HCT116 (cell line): ENCODE measurements at regions not wholly inside any gene's neighbourhood (a gene's known extent, or its start where the extent isn't known, plus 50 kb on each side); places are given as distances from the start of the nearest gene placed in this dataset.

Experiments used
- ATAC-seq: fragments of 200-7000 bp; cut with Tn5 transposase; 2 replicates; pipeline ENCODE4 v1.9.1; 2020; ENCODE audit warnings: mild to moderate bottlenecking, moderate library complexity
- BruUV-seq: library from RNA; stranded (reverse); fragments of 400-500 nt; replicated peaks from 2 replicates; lab custom pipeline; 2021; lab: Mats Ljungman, UMichigan
- CTCF ChIA-PET: fragments of 300-600 bp; sonication (Branson Sonifier 250); formaldehyde crosslinking; loops from one replicate; lab custom pipeline; 2021; ENCODE audit warnings: antibody characterized with exemption; lab: Charles Lee
- POLR2A ChIA-PET: fragments of 300-600, 350-600 bp; sonication (Branson Sonifier 250); formaldehyde crosslinking; loops from one replicate; lab custom pipeline; 2021; ENCODE audit warnings: antibody characterized with exemption; lab: Charles Lee
- RAD21 ChIA-PET, 2 experiments: fragments of 300-600 bp; sonication (Branson Sonifier 250); formaldehyde crosslinking; loops; one replicate each; lab custom pipeline; 2023; ENCODE audit warnings: low total read pairs in 2 of 2; ENCODE audit not compliant: uncharacterized antibody in 2 of 2, unreplicated experiment in 2 of 2, low non-redundant PET in 1 of 2; lab: Charles Lee
- DNase-seq: peaks from one replicate; pipeline ENCODE4 v3.0.0-alpha.2; 2010; ENCODE audit warnings: low read depth, low spot score
- H2AFZ ChIP-seq: fragments of 200-600 bp; shearing (Covaris generic), sonication (generic); 2 replicates; pipeline ENCODE4 v1.6.1; 2017; ENCODE audit warnings: low read depth, mixed run types, mixed read lengths, antibody characterized with exemption, low read length; ENCODE audit not compliant: poor library complexity, severe bottlenecking
- H3K27ac ChIP-seq: 2 replicates; pipeline ENCODE4 v1.5.1; 2012; ENCODE audit warnings: low read depth, low read length
- H3K27me3 ChIP-seq: fragments of 200-600 bp; sonication (generic); 2 replicates; pipeline ENCODE4 v1.6.1; 2016; ENCODE audit warnings: mixed run types, low read length, mixed read lengths; ENCODE audit not compliant: insufficient read depth
- H3K36me3 ChIP-seq, 2 experiments: fragments of 200-500 bp in 1 of 2; fragments of 200-600 bp in 1 of 2; sonication (Bioruptor generic) in 1 of 2; sonication (generic) in 1 of 2; 2 replicates each; pipeline versions ENCODE4 v1.5.1 to v1.6.1; 2014 to 2016; ENCODE audit warnings: low read length in 2 of 2, inconsistent platforms in 1 of 2, mixed read lengths in 1 of 2, mixed run types in 1 of 2; ENCODE audit not compliant: insufficient read depth in 2 of 2, control insufficient read depth in 1 of 2
- H3K4me1 ChIP-seq, 2 experiments: fragments of 200-600 bp in 1 of 2; sonication (generic) in 1 of 2; 2 replicates each; pipeline versions ENCODE4 v1.5.1 to v1.6.1; 2012 to 2017; ENCODE audit warnings: low read length in 2 of 2, inconsistent platforms in 1 of 2, mild to moderate bottlenecking in 1 of 2, mixed read lengths in 1 of 2, mixed run types in 1 of 2, moderate library complexity in 1 of 2; ENCODE audit not compliant: insufficient read depth in 2 of 2, control insufficient read depth in 1 of 2
- H3K4me2 ChIP-seq: fragments of 200-600 bp; sonication (generic); 2 replicates; pipeline ENCODE4 v1.6.1; 2017; ENCODE audit warnings: mixed run types, low read length, mixed read lengths
- H3K4me3 ChIP-seq, 2 experiments: fragments of 200-600 bp in 1 of 2; sonication (generic) in 1 of 2; replicated peaks in 1 of 2; 2 replicates each; pipeline ENCODE4 v1.5.1; 2011 to 2016; ENCODE audit warnings: low read length in 2 of 2, control low read depth in 1 of 2, low read depth in 1 of 2, mild to moderate bottlenecking in 1 of 2, mixed read lengths in 1 of 2, mixed run types in 1 of 2
- H3K79me2 ChIP-seq: fragments of 200-600 bp; sonication (generic); 2 replicates; pipeline ENCODE4 v1.6.1; 2017; ENCODE audit warnings: mild to moderate bottlenecking, mixed run types, low read length, moderate library complexity, mixed read lengths; ENCODE audit not compliant: insufficient read depth
- H3K9ac ChIP-seq: fragments of 200-600 bp; sonication (generic); 2 replicates; pipeline ENCODE4 v1.6.1; 2016; ENCODE audit warnings: low read length, mixed read lengths
- H3K9me2 ChIP-seq: fragments of 200-600 bp; sonication (generic), shearing (Covaris generic); 2 replicates; pipeline ENCODE4 v1.6.1; 2017; ENCODE audit warnings: mixed run types, mild to moderate bottlenecking, moderate library complexity; ENCODE audit not compliant: insufficient read depth
- H3K9me3 ChIP-seq, 2 experiments: fragments of 200-500 bp in 1 of 2; fragments of 200-600 bp in 1 of 2; sonication (Bioruptor generic) in 1 of 2; sonication (generic) in 1 of 2; 2 replicates each; pipeline ENCODE4 v1.6.1; 2014 to 2017; ENCODE audit warnings: low read length in 2 of 2, mixed read lengths in 2 of 2, inconsistent platforms in 1 of 2, low read depth in 1 of 2, mild to moderate bottlenecking in 1 of 2, mixed run types in 1 of 2, moderate library complexity in 1 of 2; ENCODE audit not compliant: control insufficient read depth in 1 of 2, insufficient read depth in 1 of 2
- H4K20me1 ChIP-seq: fragments of 200-600 bp; sonication (generic), shearing (Covaris generic); 2 replicates; pipeline ENCODE4 v1.6.1; 2017; ENCODE audit warnings: mixed run types, mild to moderate bottlenecking, moderate library complexity; ENCODE audit not compliant: insufficient read depth
- CEBPB ChIP-seq: IDR thresholded peaks from 2 replicates; pipeline ENCODE4 v1.6.1; 2012; ENCODE audit warnings: low read depth
- ELF1 ChIP-seq: IDR thresholded peaks from 2 replicates; pipeline ENCODE4 v1.6.1; 2012; ENCODE audit warnings: low read depth, borderline replicate concordance
- EZH2 ChIP-seq: fragments of 200-600 bp; sonication (generic); IDR thresholded peaks from 2 replicates; pipeline ENCODE4 v1.6.1; 2017; ENCODE audit warnings: antibody characterized with exemption, mixed run types
- EZH2phosphoT487 ChIP-seq: fragments of 200-600 bp; IDR thresholded peaks from 2 replicates; pipeline ENCODE4 v1.6.1; 2018; ENCODE audit warnings: antibody characterized with exemption, borderline replicate concordance
- JUND ChIP-seq: IDR thresholded peaks from 2 replicates; pipeline ENCODE4 v1.6.1; 2012
- POLR2A ChIP-seq: IDR thresholded peaks from 2 replicates; pipeline ENCODE4 v1.7.0; 2011; ENCODE audit warnings: borderline replicate concordance; ENCODE audit not compliant: insufficient read depth, insufficient read length; ENCODE audit errors: extremely low read depth
- POLR2AphosphoS5 ChIP-seq: IDR thresholded peaks from 2 replicates; pipeline ENCODE4 v1.6.1; 2011; ENCODE audit warnings: mild to moderate bottlenecking, low read depth, low read length, moderate library complexity
- SRF ChIP-seq: IDR thresholded peaks from 2 replicates; pipeline ENCODE4 v1.6.1; 2012; ENCODE audit warnings: low read depth
- ZFX ChIP-seq: fragments of 450-650 bp; IDR thresholded peaks from 2 replicates; pipeline ENCODE4 v1.6.1; 2017
- intact Hi-C: fragments of 100-400 bp; cut with micrococcal nuclease; formaldehyde crosslinking; loops from 2 replicates; pipeline ENCODE4 v1.10.0; 2022
- TF ChIP-seq, protein P1 (sequence below): IDR thresholded peaks from 2 replicates; pipeline ENCODE4 v1.6.1; 2011; ENCODE audit warnings: mild to moderate bottlenecking, low read length, moderate library complexity; ENCODE audit not compliant: insufficient replicate concordance; ENCODE audit errors: extremely low read depth
- TF ChIP-seq, protein P2 (sequence below), 3 experiments: fragments of 200-600 bp in 1 of 3; sonication (generic) in 1 of 3; IDR thresholded peaks in 2 of 3; conservative IDR thresholded peaks in 1 of 3; 2 replicates each; pipeline ENCODE4 v1.5.1; 2012 to 2017; ENCODE audit warnings: low read depth in 2 of 3, low read length in 2 of 3, antibody characterized with exemption in 1 of 3, borderline replicate concordance in 1 of 3, control low read depth in 1 of 3, mild to moderate bottlenecking in 1 of 3, mixed read lengths in 1 of 3, mixed run types in 1 of 3, moderate library complexity in 1 of 3; ENCODE audit not compliant: insufficient read depth in 1 of 3

DNA sequence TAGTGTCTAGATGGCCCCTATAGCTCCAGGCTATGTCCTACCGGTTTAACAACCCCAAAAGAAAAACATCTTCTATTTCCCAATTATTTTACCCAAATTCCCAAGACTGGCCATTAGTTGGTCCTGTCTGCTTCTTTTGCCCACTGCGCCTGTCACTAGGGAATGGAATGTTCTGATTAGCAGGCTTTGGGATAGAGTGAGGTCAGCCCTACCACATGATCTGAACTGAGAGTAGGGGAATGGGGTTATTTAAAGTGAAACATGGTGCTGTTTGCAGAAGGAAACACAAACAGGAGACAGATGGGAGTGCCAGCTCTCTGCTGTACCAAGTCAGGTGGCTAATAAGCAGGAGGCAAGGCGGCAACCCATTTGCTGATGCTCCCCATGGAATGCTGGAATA lies 635.6 kb upstream of the CFAP20DC start:
- ChIA-PET RAD21 (no interaction called here), POLR2A (no interaction called here), CTCF (no interaction called here)
- H3K9ac ChIP-seq, result no peak overlapping the region
- H3K4me3 ChIP-seq, result no peak overlapping the region
- H3K36me3 ChIP-seq, result no peaks in the 10 kb centered on the region
- no peaks in the 10 kb centered on the region for H4K20me1 ChIP-seq
- no TSS peak for BruUV-seq
- H3K27ac ChIP-seq, result no peak overlapping the region
- no peak for TF ChIP-seq SRF
- TF ChIP-seq POLR2A, result no peak
- no peak for TF ChIP-seq ZFX
- TF ChIP-seq CEBPB, result no peak
- H3K4me1 ChIP-seq, result no peaks in the 10 kb centered on the region
- intact Hi-C loops, result no loop called here
- no peak overlapping the region for H2AFZ ChIP-seq
- no peaks in the 10 kb centered on the region for H3K9me2 ChIP-seq
- ATAC-seq (no peak), DNase-seq (no peak)
- no peaks in the 10 kb centered on the region for H3K79me2 ChIP-seq
- H3K27me3 ChIP-seq, result peaks cover 13% of the 10 kb centered on the region
- H3K4me2 ChIP-seq, result no peak overlapping the region
- H3K9me3 ChIP-seq, result no peaks in the 10 kb centered on the region

DNA sequence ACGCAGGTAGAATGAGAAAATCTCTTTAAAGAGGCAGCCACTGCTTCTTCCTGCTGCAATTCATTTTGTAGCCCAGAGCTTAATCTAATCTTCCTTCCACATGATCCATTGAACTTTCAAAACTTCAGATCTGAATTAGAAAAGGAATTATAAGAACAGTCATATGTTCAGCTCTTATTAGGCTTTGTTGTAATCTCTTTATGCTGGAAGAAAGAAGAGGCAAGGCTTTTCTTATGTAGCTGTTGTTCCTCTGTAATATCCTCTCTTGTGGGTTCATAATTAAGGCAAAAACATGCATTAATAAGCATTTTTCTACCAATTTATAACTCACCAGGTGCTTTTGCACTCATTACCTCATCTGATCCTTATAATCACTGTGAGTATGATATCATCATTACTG lies 634.9 kb upstream of the CFAP20DC start:
- no TSS peak for BruUV-seq
- RAD21 ChIA-PET, result no interaction called here
- DNase-seq, result no peak

More for the DNA sequence above, 634.9 kb upstream of the CFAP20DC start:
- no peak overlapping the region for H2AFZ ChIP-seq
- no peaks in the 10 kb centered on the region for H3K36me3 ChIP-seq
- intact Hi-C loops, result no loop called here
- no peaks in the 10 kb centered on the region for H4K20me1 ChIP-seq
- no peak overlapping the region for H3K9ac ChIP-seq
- no peak overlapping the region for H3K4me2 ChIP-seq
- no peaks in the 10 kb centered on the region for H3K79me2 ChIP-seq
- CTCF ChIA-PET, result no interaction called here
- POLR2A ChIA-PET, result no interaction called here
- no peak overlapping the region for H3K27ac ChIP-seq
- no peaks in the 10 kb centered on the region for H3K9me3 ChIP-seq
- no peaks in the 10 kb centered on the region for H3K4me1 ChIP-seq
- no peak overlapping the region for H3K4me3 ChIP-seq
- no peak for ATAC-seq
- TF ChIP-seq EZH2phosphoT487, result no peak
- no peak for TF ChIP-seq EZH2
- no peak for TF ChIP-seq CEBPB
- TF ChIP-seq POLR2AphosphoS5, result no peak
- TF ChIP-seq POLR2A, result no peak
- no peak for TF ChIP-seq JUND
- TF ChIP-seq, protein P1, sequence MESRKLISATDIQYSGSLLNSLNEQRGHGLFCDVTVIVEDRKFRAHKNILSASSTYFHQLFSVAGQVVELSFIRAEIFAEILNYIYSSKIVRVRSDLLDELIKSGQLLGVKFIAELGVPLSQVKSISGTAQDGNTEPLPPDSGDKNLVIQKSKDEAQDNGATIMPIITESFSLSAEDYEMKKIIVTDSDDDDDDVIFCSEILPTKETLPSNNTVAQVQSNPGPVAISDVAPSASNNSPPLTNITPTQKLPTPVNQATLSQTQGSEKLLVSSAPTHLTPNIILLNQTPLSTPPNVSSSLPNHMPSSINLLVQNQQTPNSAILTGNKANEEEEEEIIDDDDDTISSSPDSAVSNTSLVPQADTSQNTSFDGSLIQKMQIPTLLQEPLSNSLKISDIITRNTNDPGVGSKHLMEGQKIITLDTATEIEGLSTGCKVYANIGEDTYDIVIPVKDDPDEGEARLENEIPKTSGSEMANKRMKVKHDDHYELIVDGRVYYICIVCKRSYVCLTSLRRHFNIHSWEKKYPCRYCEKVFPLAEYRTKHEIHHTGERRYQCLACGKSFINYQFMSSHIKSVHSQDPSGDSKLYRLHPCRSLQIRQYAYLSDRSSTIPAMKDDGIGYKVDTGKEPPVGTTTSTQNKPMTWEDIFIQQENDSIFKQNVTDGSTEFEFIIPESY, result no peak
- no peak for TF ChIP-seq ELF1
- TF ChIP-seq, protein P2, sequence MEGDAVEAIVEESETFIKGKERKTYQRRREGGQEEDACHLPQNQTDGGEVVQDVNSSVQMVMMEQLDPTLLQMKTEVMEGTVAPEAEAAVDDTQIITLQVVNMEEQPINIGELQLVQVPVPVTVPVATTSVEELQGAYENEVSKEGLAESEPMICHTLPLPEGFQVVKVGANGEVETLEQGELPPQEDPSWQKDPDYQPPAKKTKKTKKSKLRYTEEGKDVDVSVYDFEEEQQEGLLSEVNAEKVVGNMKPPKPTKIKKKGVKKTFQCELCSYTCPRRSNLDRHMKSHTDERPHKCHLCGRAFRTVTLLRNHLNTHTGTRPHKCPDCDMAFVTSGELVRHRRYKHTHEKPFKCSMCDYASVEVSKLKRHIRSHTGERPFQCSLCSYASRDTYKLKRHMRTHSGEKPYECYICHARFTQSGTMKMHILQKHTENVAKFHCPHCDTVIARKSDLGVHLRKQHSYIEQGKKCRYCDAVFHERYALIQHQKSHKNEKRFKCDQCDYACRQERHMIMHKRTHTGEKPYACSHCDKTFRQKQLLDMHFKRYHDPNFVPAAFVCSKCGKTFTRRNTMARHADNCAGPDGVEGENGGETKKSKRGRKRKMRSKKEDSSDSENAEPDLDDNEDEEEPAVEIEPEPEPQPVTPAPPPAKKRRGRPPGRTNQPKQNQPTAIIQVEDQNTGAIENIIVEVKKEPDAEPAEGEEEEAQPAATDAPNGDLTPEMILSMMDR (IDR thresholded peaks at IDR 0.05 in 2 of 3, conservative IDR thresholded peaks at IDR 0.05 in 1 of 3; ENCODE audit: borderline replicate concordance in 1 of 3, insufficient read depth in 1 of 3, low read depth in 2 of 3, low read length in 2 of 3), result no peak
- peaks cover 10% of the 10 kb centered on the region for H3K27me3 ChIP-seq
- H3K9me2 ChIP-seq, result no peaks in the 10 kb centered on the region
